ENCODE measurements at regions not wholly inside any gene's neighbourhood (a gene's known extent, or its start where the extent isn't known, plus 50 kb on each side); places are given as distances from the start of the nearest gene placed in this dataset.

- ATAC-seq (no peak), DNase-seq (ENCODE audit: low spot score) (no peak), FAIRE-seq (no peak)
- TF ChIP-seq ZNF34 (CRISPR knock-in tag; IDR thresholded peaks at IDR 0.05; ENCODE audit: borderline replicate concordance): no peak
- no peak for TF ChIP-seq ZNF652 (CRISPR knock-in tag; IDR thresholded peaks at IDR 0.05; ENCODE audit: borderline replicate concordance, low read depth)
- no peak for TF ChIP-seq E2F5 (CRISPR knock-in tag; conservative IDR thresholded peaks at IDR 0.05)
- TF ChIP-seq, protein P1, sequence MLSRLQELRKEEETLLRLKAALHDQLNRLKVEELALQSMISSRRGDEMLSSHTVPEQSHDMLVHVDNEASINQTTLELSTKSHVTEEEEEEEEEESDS (CRISPR knock-in tag; IDR thresholded peaks at IDR 0.05; ENCODE audit: borderline replicate concordance): no peak
- no peak for TF ChIP-seq JUN (CRISPR knock-in tag; IDR thresholded peaks at IDR 0.05)
- no peak for TF ChIP-seq ZHX2 (IDR thresholded peaks at IDR 0.05; ENCODE audit: low read depth)
- TF ChIP-seq ZHX2 (CRISPR knock-in tag; IDR thresholded peaks at IDR 0.05; ENCODE audit: borderline replicate concordance): no peak
- no peak for TF ChIP-seq PHF21A (CRISPR knock-in tag; IDR thresholded peaks at IDR 0.05)
- intact Hi-C loops (cut with micrococcal nuclease; ENCODE audit: unreplicated experiment): loop anchor here (5.0 kb wide), 1 partner anchor 182 kb away; the partner anchor contains the start of gene RTL1
- in situ Hi-C loops (cut with HindIII; ENCODE audit: extremely low pct_ligation_motif_present, low pct_unique_long_range_greater_than_20kb): no loop called here
- H3K79me2 ChIP-seq (ENCODE audit: insufficient read depth, low read length): no peaks in the 10 kb centered on the region
- 46% methylated on average over 6 of the region's 6 CpGs for WGBS (ENCODE audit: low lambda C conversion rate)
- no peaks in the 10 kb centered on the region for H3K36me3 ChIP-seq (replicated peaks in 1 of 2; ENCODE audit: control insufficient read depth in 1 of 2, insufficient read depth in 2 of 2, low read length in 2 of 2)
- BruUV-seq (replicated peaks): no TSS peak
- H4K20me1 ChIP-seq (ENCODE audit: insufficient read depth, low read length): no peaks in the 10 kb centered on the region
- no peak overlapping the region for H3K4me3 ChIP-seq (replicated peaks in 1 of 3; ENCODE audit: insufficient read depth in 1 of 3, low read depth in 2 of 3, low read length in 3 of 3)
- CTCF ChIA-PET (ENCODE audit: low intra/inter-chr PET ratio, low total read pairs): interaction anchor here (1.8 kb wide), 1 partner anchor 178 kb away, joined by 6 read pairs; no protein-coding TSS in a partner anchor
- peaks cover 2 to 37% of the 10 kb centered on the region in 2 experiments; a peak in 3 of 5 replicates for H3K27me3 ChIP-seq (ENCODE audit: control insufficient read depth in 1 of 2, insufficient read depth in 2 of 2, low read length in 2 of 2)
- H3K4me1 ChIP-seq (ENCODE audit: insufficient read depth, low read length): no peaks in the 10 kb centered on the region
- H2AFZ ChIP-seq (ENCODE audit: low read length): no peak overlapping the region
- no peaks in the 10 kb centered on the region for H3K9me3 ChIP-seq (ENCODE audit: low read length)
- H3K4me2 ChIP-seq (ENCODE audit: low read depth, low read length): no peak overlapping the region
- POLR2A ChIA-PET: no interaction called here
- H3K27ac ChIP-seq (ENCODE audit: extremely low read length, insufficient read depth, low read length): no peak overlapping the region
- H3K9ac ChIP-seq (ENCODE audit: insufficient read depth, low read depth, low read length): no peak overlapping the region
Observed at GRCh38 chr14:101084436-101084826, 180.9 kb upstream of the RTL1 start.
